K562 (cell line): ENCODE measurements at regions not wholly inside any gene's neighbourhood (a gene's known extent, or its start where the extent isn't known, plus 50 kb on each side); places are given as distances from the start of the nearest gene placed in this dataset.

ENCODE experiments used
- CEBPG ChIP-seq, 3 experiments: fragments of 200-800 bp in 1 of 3; sonication (Bioruptor generic) in 1 of 3; sonication (generic) in 1 of 3; formaldehyde crosslinking in 1 of 3; IDR thresholded peaks in 2 of 3; conservative IDR thresholded peaks in 1 of 3; 2 replicates each; pipeline versions ENCODE4 v1.6.1 to v1.8.0; 2016 to 2022; ENCODE audit warnings: missing compliant biosample characterization in 2 of 3, missing genetic modification characterization in 2 of 3, mild to moderate bottlenecking in 1 of 3, missing genetic modification reagents in 1 of 3
- ELF4 ChIP-seq: fragments of 450-650 bp; formaldehyde crosslinking; IDR thresholded peaks from 2 replicates; pipeline ENCODE4 v1.4.0; 2022; ENCODE audit warnings: missing genetic modification characterization
- FOSL1 ChIP-seq: fragments of 200-800 bp; sonication (Bioruptor generic); conservative IDR thresholded peaks from 2 replicates; pipeline ENCODE4 v1.6.1; 2016; ENCODE audit warnings: missing genetic modification characterization, missing compliant biosample characterization
- HCFC1 ChIP-seq: IDR thresholded peaks from 2 replicates; pipeline ENCODE4 v1.6.1; 2012; ENCODE audit warnings: low read depth, low read length, improper control_type of control experiment
- HDGF ChIP-seq: fragments of 450-650 bp; IDR thresholded peaks from 2 replicates; pipeline ENCODE4 v1.6.1; 2016
- IRF2 ChIP-seq: sonication (generic); formaldehyde crosslinking; IDR thresholded peaks from 2 replicates; pipeline ENCODE4 v1.8.1; 2022; ENCODE audit warnings: mild to moderate bottlenecking, missing genetic modification reagents
- JUNB ChIP-seq: fragments of 450-650 bp; formaldehyde crosslinking; conservative IDR thresholded peaks from 2 replicates; pipeline ENCODE4 v1.4.0; 2020; ENCODE audit warnings: mild to moderate bottlenecking
- NR2F6 ChIP-seq: fragments of 450-650 bp; formaldehyde crosslinking; IDR thresholded peaks from 2 replicates; pipeline ENCODE4 v1.4.0; 2020; ENCODE audit warnings: mild to moderate bottlenecking
- POLR2A ChIP-seq: fragments of 450-650 bp; conservative IDR thresholded peaks from 2 replicates; pipeline ENCODE4 v1.6.1; 2016
- RNF2 ChIP-seq: sonication (generic); IDR thresholded peaks from 2 replicates; pipeline ENCODE4 v1.6.1; 2016
- TRIM28 ChIP-seq: fragments of 450-650 bp; IDR thresholded peaks from 2 replicates; pipeline ENCODE4 v1.6.1; 2017
- TF ChIP-seq, protein P1 (sequence below), 3 experiments: IDR thresholded peaks in 2 of 3; conservative IDR thresholded peaks in 1 of 3; 2 replicates each; pipeline ENCODE4 v1.5.1; 2011 to 2012; ENCODE audit warnings: low read length in 3 of 3, mild to moderate bottlenecking in 3 of 3, control low read depth in 2 of 3, improper control_type of control experiment in 1 of 3, inconsistent platforms in 1 of 3, low read depth in 1 of 3, mixed read lengths in 1 of 3, moderate library complexity in 1 of 3; ENCODE audit not compliant: insufficient read depth in 2 of 3

DNA sequence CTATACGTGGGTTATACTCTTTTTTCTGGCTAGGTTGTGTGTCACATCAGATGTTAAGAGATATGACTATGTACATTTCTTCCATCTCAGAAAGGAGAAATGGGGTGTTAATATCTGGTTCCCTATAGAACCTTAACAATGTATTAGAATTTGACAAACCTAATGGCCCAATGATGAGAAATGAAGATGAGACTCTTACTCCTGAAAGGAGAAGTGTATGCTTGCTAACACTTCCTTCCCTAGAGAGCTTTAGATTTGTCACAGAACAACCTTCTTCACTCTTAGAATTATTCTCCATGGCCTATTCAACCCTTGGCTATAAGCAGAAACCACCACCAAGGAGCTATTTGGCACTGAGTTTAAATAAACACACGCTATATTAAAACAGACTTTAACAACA is 839.6 kb downstream of the GALC start:
- TF ChIP-seq HDGF (no peak), NR2F6 (CRISPR knock-in tag) (no peak), CEBPG (CRISPR knock-in tag; IDR thresholded peaks at IDR 0.05) (no peak), CEBPG (tag; conservative IDR thresholded peaks at IDR 0.05 in 1 of 2, IDR thresholded peaks at IDR 0.05 in 1 of 2) (no peak), ELF4 (CRISPR knock-in tag) (no peak), RNF2 (no peak), IRF2 (CRISPR knock-in tag) (no peak), POLR2A (no peak), JUNB (no peak), TRIM28 (no peak), HCFC1 (no peak), FOSL1 (tag) (no peak)
- TF ChIP-seq, protein P1, sequence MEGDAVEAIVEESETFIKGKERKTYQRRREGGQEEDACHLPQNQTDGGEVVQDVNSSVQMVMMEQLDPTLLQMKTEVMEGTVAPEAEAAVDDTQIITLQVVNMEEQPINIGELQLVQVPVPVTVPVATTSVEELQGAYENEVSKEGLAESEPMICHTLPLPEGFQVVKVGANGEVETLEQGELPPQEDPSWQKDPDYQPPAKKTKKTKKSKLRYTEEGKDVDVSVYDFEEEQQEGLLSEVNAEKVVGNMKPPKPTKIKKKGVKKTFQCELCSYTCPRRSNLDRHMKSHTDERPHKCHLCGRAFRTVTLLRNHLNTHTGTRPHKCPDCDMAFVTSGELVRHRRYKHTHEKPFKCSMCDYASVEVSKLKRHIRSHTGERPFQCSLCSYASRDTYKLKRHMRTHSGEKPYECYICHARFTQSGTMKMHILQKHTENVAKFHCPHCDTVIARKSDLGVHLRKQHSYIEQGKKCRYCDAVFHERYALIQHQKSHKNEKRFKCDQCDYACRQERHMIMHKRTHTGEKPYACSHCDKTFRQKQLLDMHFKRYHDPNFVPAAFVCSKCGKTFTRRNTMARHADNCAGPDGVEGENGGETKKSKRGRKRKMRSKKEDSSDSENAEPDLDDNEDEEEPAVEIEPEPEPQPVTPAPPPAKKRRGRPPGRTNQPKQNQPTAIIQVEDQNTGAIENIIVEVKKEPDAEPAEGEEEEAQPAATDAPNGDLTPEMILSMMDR (IDR thresholded peaks at IDR 0.05 in 2 of 3, conservative IDR thresholded peaks at IDR 0.05 in 1 of 3; ENCODE audit: insufficient read depth in 2 of 3, low read depth in 1 of 3, low read length in 3 of 3), result no peak
